HEK293 (cell line): ENCODE measurements at regions not wholly inside any gene's neighbourhood (a gene's known extent, or its start where the extent isn't known, plus 50 kb on each side); places are given as distances from the start of the nearest gene placed in this dataset.

Source experiments
- CTCF ChIA-PET: fragments of 350-600 bp; formaldehyde crosslinking; extraction: SDS; loops from one replicate; lab custom pipeline; 2021; ENCODE audit warnings: antibody characterized with exemption; lab: Yijun Ruan, JAX
- POLR2A ChIA-PET: fragments of 300-600 bp; formaldehyde crosslinking; extraction: SDS; loops from one replicate; lab custom pipeline; 2020; ENCODE audit warnings: antibody characterized with exemption, inconsistent platforms; lab: Yijun Ruan, JAX
- H3K27ac ChIP-seq: fragments of 200-500 bp; sonication (Bioruptor generic); 2 replicates; pipeline ENCODE4 v1.5.1; 2014; ENCODE audit warnings: low read depth, low read length, control low read depth, inconsistent platforms; ENCODE audit errors: extremely low read depth
- H3K36me3 ChIP-seq, 2 experiments: fragments of 200-500 bp in 1 of 2; sonication (Bioruptor generic) in 1 of 2; 1 replicate in 1 of 2; 2 replicates in 1 of 2; pipeline ENCODE4 v1.5.1; 2014 to 2017; ENCODE audit warnings: inconsistent platforms in 2 of 2, low read length in 2 of 2; ENCODE audit not compliant: control insufficient read depth in 2 of 2, insufficient read depth in 1 of 2
- H3K4me1 ChIP-seq: fragments of 200-500 bp; sonication (Bioruptor generic); 2 replicates; pipeline ENCODE4 v1.5.1; 2014; ENCODE audit warnings: mild to moderate bottlenecking, low read length, inconsistent platforms; ENCODE audit not compliant: control insufficient read depth, insufficient read depth
- H3K4me3 ChIP-seq: 2 replicates; pipeline ENCODE4 v1.5.1; 2011; ENCODE audit warnings: low read depth, mild to moderate bottlenecking, control low read depth, low read length, moderate library complexity
- H3K9me3 ChIP-seq: fragments of 200-500 bp; sonication (Bioruptor generic); 2 replicates; pipeline ENCODE4 v1.5.1; 2014; ENCODE audit warnings: low read depth, low read length, inconsistent platforms; ENCODE audit not compliant: control insufficient read depth, insufficient read depth
- GLIS1 ChIP-seq: fragments of 450-650 bp; formaldehyde crosslinking; IDR thresholded peaks from 2 replicates; pipeline ENCODE4 v1.5.1; 2016; ENCODE audit warnings: missing biosample characterization, missing genetic modification characterization
- IKZF3 ChIP-seq: fragments of 450-650 bp; IDR thresholded peaks from 2 replicates; pipeline ENCODE4 v1.5.0; 2018; ENCODE audit warnings: missing biosample characterization, mild to moderate bottlenecking, missing genetic modification characterization, moderate library complexity
- MEIS1 ChIP-seq: sonication (generic); formaldehyde crosslinking; IDR thresholded peaks from 2 replicates; pipeline ENCODE4 v1.8.1; 2022; ENCODE audit warnings: missing genetic modification reagents, mild to moderate bottlenecking, borderline replicate concordance
- MZF1 ChIP-seq: fragments of 450-650 bp; formaldehyde crosslinking; IDR thresholded peaks from 2 replicates; pipeline ENCODE4 v1.5.1; 2017; ENCODE audit warnings: missing biosample characterization, missing genetic modification characterization, borderline replicate concordance
- REPIN1 ChIP-seq: fragments of 450-650 bp; formaldehyde crosslinking; IDR thresholded peaks from 2 replicates; pipeline ENCODE4 v1.5.1; 2017; ENCODE audit warnings: missing biosample characterization, missing genetic modification characterization, low read depth
- WT1 ChIP-seq: fragments of 450-650 bp; formaldehyde crosslinking; IDR thresholded peaks from 2 replicates; pipeline ENCODE4 v1.5.1; 2016; ENCODE audit warnings: missing biosample characterization, missing genetic modification characterization
- YY1 ChIP-seq: fragments of 450-650 bp; formaldehyde crosslinking; IDR thresholded peaks from 2 replicates; pipeline ENCODE4 v1.5.1; 2018; ENCODE audit warnings: missing biosample characterization, missing genetic modification characterization
- ZBTB20 ChIP-seq: fragments of 450-650 bp; formaldehyde crosslinking; IDR thresholded peaks from 2 replicates; pipeline ENCODE4 v1.5.1; 2016; ENCODE audit warnings: missing biosample characterization, missing genetic modification characterization
- ZFP37 ChIP-seq: fragments of 450-650 bp; formaldehyde crosslinking; IDR thresholded peaks from 2 replicates; pipeline ENCODE4 v1.5.1; 2016; ENCODE audit warnings: missing biosample characterization, missing genetic modification characterization
- ZNF10 ChIP-seq: fragments of 450-650 bp; formaldehyde crosslinking; IDR thresholded peaks from 2 replicates; pipeline ENCODE4 v1.5.1; 2017; ENCODE audit warnings: missing biosample characterization, missing genetic modification characterization
- ZNF132 ChIP-seq: fragments of 450-650 bp; formaldehyde crosslinking; IDR thresholded peaks from 2 replicates; pipeline ENCODE4 v1.5.1; 2017; ENCODE audit warnings: missing biosample characterization, missing genetic modification characterization, borderline replicate concordance
- ZNF16 ChIP-seq: fragments of 450-650 bp; formaldehyde crosslinking; IDR thresholded peaks from 2 replicates; pipeline ENCODE4 v1.5.1; 2016; ENCODE audit warnings: low read depth, missing biosample characterization, missing genetic modification characterization
- ZNF335 ChIP-seq: fragments of 450-650 bp; formaldehyde crosslinking; conservative IDR thresholded peaks from 2 replicates; pipeline ENCODE4 v1.5.1; 2016; ENCODE audit warnings: missing biosample characterization, missing genetic modification characterization
- ZNF423 ChIP-seq: fragments of 450-650 bp; formaldehyde crosslinking; IDR thresholded peaks from 2 replicates; pipeline ENCODE4 v1.5.1; 2016; ENCODE audit warnings: missing biosample characterization, missing genetic modification characterization
- ZNF473 ChIP-seq: fragments of 450-650 bp; formaldehyde crosslinking; IDR thresholded peaks from 2 replicates; pipeline ENCODE4 v1.5.1; 2017; ENCODE audit warnings: missing biosample characterization, missing genetic modification characterization
- ZNF600 ChIP-seq: fragments of 450-650 bp; formaldehyde crosslinking; IDR thresholded peaks from 2 replicates; pipeline ENCODE4 v1.5.1; 2016; ENCODE audit warnings: missing biosample characterization, missing genetic modification characterization
- ZNF623 ChIP-seq: fragments of 450-650 bp; formaldehyde crosslinking; IDR thresholded peaks from 2 replicates; pipeline ENCODE4 v1.5.1; 2016; ENCODE audit warnings: missing biosample characterization, missing genetic modification characterization
- ZNF624 ChIP-seq: fragments of 450-650 bp; formaldehyde crosslinking; IDR thresholded peaks from 2 replicates; pipeline ENCODE4 v1.5.1; 2017; ENCODE audit warnings: missing biosample characterization, missing genetic modification characterization
- ZNF664 ChIP-seq: fragments of 450-650 bp; formaldehyde crosslinking; IDR thresholded peaks from 2 replicates; pipeline ENCODE4 v1.5.1; 2016; ENCODE audit warnings: missing biosample characterization, missing genetic modification characterization
- ZNF776 ChIP-seq: fragments of 450-650 bp; formaldehyde crosslinking; IDR thresholded peaks from 2 replicates; pipeline ENCODE4 v1.5.0; 2017; ENCODE audit warnings: missing biosample characterization, missing genetic modification characterization, borderline replicate concordance
- TF ChIP-seq, protein P1 (sequence below): fragments of 450-650 bp; formaldehyde crosslinking; IDR thresholded peaks from 2 replicates; pipeline ENCODE4 v1.5.1; 2017; ENCODE audit warnings: missing biosample characterization, missing genetic modification characterization
- TF ChIP-seq, protein P2 (sequence below): fragments of 450-650 bp; formaldehyde crosslinking; conservative IDR thresholded peaks from 2 replicates; pipeline ENCODE4 v1.5.1; 2016; ENCODE audit warnings: low read depth, missing biosample characterization, missing genetic modification characterization
- TF ChIP-seq, protein P3 (sequence below): fragments of 450-650 bp; formaldehyde crosslinking; IDR thresholded peaks from 2 replicates; pipeline ENCODE4 v1.5.1; 2016; ENCODE audit warnings: missing biosample characterization, missing genetic modification characterization
- TF ChIP-seq, protein P4 (sequence below): fragments of 450-650 bp; formaldehyde crosslinking; IDR thresholded peaks from 2 replicates; pipeline ENCODE4 v1.5.1; 2016; ENCODE audit warnings: missing biosample characterization, missing genetic modification characterization
- TF ChIP-seq, protein P5 (sequence below): fragments of 450-650 bp; formaldehyde crosslinking; IDR thresholded peaks from 2 replicates; pipeline ENCODE4; 2016; ENCODE audit warnings: missing biosample characterization, missing genetic modification characterization

DNA sequence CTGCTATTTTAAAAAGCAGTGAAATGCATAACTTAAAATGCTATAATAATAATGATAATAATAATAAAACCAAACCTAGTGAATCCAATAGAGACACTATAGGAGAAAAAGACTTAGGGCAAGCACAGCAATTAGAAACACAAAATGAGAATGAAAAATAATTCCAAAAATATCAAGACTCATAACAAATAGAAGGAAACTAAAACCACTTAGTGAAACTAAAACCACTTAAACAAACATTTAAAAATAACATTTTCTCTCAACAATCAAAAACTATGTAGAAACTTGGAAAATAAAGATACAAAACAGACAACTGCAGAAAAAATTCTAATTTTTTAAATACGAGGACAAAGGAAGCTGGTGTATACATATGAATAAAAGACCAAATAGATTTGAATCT, 655.2 kb upstream of the NRG3 start (continued):
- no peak for TF ChIP-seq ZNF624
- TF ChIP-seq ZNF10 = no peak

DNA sequence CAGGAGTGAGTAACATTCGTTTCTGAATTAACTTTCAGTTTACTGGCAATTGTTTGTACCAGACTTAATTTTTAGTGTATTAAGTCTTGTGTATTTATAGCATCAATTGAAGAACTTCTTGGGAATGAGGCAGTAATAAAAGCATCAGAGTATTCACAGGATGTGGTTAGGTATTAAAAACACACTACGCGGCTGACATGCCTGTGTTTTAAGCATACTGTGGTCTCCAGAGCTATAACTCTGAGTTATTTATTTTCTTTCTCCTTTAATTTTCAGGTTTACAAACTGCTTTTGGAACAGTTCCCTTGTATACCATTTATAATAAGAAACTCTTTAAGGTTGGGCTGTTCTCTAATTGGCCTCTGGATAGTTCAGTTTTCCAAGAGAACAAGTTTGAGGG, 626.1 kb upstream of the NRG3 start:
- no peaks in the 10 kb centered on the region for H3K36me3 ChIP-seq
- TF ChIP-seq ZNF776 (tag by site-specific recombination) (no peak), MEIS1 (CRISPR knock-in tag) (no peak), WT1 (no peak), ZNF132 (tag by site-specific recombination) (no peak), ZNF623 (no peak), REPIN1 (no peak), YY1 (no peak), ZNF473 (tag by site-specific recombination) (no peak), ZNF335 (no peak), IKZF3 (tag by site-specific recombination) (no peak), ZNF664 (no peak), ZNF423 (tag by site-specific recombination) (no peak)
- TF ChIP-seq, protein P1, sequence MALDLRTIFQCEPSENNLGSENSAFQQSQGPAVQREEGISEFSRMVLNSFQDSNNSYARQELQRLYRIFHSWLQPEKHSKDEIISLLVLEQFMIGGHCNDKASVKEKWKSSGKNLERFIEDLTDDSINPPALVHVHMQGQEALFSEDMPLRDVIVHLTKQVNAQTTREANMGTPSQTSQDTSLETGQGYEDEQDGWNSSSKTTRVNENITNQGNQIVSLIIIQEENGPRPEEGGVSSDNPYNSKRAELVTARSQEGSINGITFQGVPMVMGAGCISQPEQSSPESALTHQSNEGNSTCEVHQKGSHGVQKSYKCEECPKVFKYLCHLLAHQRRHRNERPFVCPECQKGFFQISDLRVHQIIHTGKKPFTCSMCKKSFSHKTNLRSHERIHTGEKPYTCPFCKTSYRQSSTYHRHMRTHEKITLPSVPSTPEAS (tag by site-specific recombination) = no peak
- TF ChIP-seq, protein P2, sequence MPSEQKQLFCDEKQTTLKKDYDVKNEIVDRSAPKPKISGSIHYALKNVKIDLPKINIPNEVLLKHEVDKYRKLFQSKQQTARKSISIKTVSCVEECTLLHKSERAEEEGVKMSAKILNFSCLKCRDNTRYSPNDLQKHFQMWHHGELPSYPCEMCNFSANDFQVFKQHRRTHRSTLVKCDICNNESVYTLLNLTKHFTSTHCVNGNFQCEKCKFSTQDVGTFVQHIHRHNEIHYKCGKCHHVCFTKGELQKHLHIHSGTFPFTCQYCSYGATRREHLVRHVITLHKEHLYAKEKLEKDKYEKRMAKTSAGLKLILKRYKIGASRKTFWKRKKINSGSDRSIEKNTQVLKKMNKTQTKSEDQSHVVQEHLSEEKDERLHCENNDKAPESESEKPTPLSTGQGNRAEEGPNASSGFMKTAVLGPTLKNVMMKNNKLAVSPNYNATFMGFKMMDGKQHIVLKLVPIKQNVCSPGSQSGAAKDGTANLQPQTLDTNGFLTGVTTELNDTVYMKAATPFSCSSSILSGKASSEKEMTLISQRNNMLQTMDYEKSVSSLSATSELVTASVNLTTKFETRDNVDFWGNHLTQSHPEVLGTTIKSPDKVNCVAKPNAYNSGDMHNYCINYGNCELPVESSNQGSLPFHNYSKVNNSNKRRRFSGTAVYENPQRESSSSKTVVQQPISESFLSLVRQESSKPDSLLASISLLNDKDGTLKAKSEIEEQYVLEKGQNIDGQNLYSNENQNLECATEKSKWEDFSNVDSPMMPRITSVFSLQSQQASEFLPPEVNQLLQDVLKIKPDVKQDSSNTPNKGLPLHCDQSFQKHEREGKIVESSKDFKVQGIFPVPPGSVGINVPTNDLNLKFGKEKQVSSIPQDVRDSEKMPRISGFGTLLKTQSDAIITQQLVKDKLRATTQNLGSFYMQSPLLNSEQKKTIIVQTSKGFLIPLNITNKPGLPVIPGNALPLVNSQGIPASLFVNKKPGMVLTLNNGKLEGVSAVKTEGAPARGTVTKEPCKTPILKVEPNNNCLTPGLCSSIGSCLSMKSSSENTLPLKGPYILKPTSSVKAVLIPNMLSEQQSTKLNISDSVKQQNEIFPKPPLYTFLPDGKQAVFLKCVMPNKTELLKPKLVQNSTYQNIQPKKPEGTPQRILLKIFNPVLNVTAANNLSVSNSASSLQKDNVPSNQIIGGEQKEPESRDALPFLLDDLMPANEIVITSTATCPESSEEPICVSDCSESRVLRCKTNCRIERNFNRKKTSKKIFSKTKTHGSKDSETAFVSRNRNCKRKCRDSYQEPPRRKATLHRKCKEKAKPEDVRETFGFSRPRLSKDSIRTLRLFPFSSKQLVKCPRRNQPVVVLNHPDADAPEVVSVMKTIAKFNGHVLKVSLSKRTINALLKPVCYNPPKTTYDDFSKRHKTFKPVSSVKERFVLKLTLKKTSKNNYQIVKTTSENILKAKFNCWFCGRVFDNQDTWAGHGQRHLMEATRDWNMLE (tag by site-specific recombination) = no peak
- no peaks in the 10 kb centered on the region for H3K9me3 ChIP-seq
- no peak overlapping the region for H3K4me3 ChIP-seq
- no peaks in the 10 kb centered on the region for H3K4me1 ChIP-seq
- H3K27ac ChIP-seq = no peak overlapping the region
- POLR2A ChIA-PET = no interaction called here
- CTCF ChIA-PET = no interaction called here

DNA sequence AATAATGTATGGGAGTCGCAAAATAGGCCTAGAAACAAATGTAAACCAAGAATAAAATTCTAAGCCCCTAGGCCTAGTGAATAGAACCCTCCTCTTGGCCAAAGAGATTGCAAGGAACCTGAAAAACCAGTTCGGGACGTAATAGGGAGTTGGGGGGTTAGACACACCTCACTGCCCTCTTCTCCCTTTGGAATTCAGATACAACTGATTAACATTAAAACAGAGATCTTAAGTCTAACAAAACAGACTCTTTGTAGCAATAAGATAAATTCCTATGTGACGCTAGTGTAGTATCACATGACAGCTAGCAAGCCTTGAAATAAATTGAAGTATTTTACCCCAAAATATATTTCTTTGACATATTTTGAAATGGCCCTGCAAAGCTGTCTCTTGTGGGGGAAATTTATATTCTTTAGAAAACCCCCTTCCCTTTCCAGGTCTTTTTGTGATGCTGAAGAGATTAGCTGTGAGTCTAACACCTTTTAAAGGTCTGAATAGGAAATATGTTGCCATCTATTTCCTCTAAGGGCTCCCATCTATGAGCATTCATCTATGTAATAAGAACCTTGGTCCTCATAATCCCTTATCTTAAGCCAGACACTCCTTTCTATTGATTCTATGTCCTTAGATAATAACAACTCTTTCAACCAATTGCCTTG, 623.4 kb upstream of the NRG3 start:
- Histone ChIP-seq H3K27ac (no peak overlapping the region), H3K36me3 (no peaks in the 10 kb centered on the region), H3K9me3 (no peaks in the 10 kb centered on the region), H3K4me1 (no peaks in the 10 kb centered on the region), H3K4me3 (no peak overlapping the region)
- POLR2A ChIA-PET = no interaction called here
- CTCF ChIA-PET = no interaction called here
- TF ChIP-seq, protein P3, sequence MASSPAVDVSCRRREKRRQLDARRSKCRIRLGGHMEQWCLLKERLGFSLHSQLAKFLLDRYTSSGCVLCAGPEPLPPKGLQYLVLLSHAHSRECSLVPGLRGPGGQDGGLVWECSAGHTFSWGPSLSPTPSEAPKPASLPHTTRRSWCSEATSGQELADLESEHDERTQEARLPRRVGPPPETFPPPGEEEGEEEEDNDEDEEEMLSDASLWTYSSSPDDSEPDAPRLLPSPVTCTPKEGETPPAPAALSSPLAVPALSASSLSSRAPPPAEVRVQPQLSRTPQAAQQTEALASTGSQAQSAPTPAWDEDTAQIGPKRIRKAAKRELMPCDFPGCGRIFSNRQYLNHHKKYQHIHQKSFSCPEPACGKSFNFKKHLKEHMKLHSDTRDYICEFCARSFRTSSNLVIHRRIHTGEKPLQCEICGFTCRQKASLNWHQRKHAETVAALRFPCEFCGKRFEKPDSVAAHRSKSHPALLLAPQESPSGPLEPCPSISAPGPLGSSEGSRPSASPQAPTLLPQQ (tag by site-specific recombination) = no peak
- no peak for TF ChIP-seq ZNF16 (tag by site-specific recombination)
- TF ChIP-seq GLIS1 (tag by site-specific recombination) = no peak
- TF ChIP-seq, protein P4, sequence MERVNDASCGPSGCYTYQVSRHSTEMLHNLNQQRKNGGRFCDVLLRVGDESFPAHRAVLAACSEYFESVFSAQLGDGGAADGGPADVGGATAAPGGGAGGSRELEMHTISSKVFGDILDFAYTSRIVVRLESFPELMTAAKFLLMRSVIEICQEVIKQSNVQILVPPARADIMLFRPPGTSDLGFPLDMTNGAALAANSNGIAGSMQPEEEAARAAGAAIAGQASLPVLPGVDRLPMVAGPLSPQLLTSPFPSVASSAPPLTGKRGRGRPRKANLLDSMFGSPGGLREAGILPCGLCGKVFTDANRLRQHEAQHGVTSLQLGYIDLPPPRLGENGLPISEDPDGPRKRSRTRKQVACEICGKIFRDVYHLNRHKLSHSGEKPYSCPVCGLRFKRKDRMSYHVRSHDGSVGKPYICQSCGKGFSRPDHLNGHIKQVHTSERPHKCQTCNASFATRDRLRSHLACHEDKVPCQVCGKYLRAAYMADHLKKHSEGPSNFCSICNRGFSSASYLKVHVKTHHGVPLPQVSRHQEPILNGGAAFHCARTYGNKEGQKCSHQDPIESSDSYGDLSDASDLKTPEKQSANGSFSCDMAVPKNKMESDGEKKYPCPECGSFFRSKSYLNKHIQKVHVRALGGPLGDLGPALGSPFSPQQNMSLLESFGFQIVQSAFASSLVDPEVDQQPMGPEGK (tag by site-specific recombination) = no peak
- no peak for TF ChIP-seq ZFP37 (tag by site-specific recombination)
- no peak for TF ChIP-seq ZBTB20 (tag by site-specific recombination)
- TF ChIP-seq, protein P5, sequence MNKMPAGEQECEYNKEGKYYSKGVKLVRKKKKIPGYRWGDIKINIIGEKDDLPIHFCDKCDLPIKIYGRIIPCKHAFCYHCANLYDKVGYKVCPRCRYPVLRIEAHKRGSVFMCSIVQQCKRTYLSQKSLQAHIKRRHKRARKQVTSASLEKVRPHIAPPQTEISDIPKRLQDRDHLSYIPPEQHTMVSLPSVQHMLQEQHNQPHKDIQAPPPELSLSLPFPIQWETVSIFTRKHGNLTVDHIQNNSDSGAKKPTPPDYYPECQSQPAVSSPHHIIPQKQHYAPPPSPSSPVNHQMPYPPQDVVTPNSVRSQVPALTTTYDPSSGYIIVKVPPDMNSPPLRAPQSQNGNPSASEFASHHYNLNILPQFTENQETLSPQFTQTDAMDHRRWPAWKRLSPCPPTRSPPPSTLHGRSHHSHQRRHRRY = no peak
- no peak for TF ChIP-seq ZNF600
- TF ChIP-seq MZF1 = no peak
